MCF 10A (cell line): ENCODE measurements at regions not wholly inside any gene's neighbourhood (a gene's known extent, or its start where the extent isn't known, plus 50 kb on each side); places are given as distances from the start of the nearest gene placed in this dataset.
A peak's percentile ranks its signal among the peaks of the same experiment; 100 is the strongest.

ENCODE experiments used
- BruUV-seq: library from RNA; stranded (reverse); fragments of 400-500 nt; replicated peaks from 2 replicates; lab custom pipeline; 2021; lab: Mats Ljungman, UMichigan
- CTCF ChIA-PET: fragments of 300-600 bp; sonication (Branson Sonifier 250); formaldehyde crosslinking; extraction: SDS; loops from one replicate; lab custom pipeline; 2021; ENCODE audit warnings: antibody characterized with exemption, inconsistent platforms; lab: Yijun Ruan, JAX
- POLR2A ChIA-PET: fragments of 300-600, 350-650 bp; sonication (Branson Sonifier 250); formaldehyde crosslinking; extraction: SDS; loops from one replicate; lab custom pipeline; 2020; ENCODE audit warnings: antibody characterized with exemption, inconsistent platforms; lab: Yijun Ruan, JAX
- DNase-seq: peaks from one replicate; pipeline ENCODE4 v3.0.0-alpha.2; 2018; ENCODE audit not compliant: unreplicated experiment
- H3K27ac Mint-ChIP-seq: one replicate; pipeline ENCODE4 v1.8.0; 2022; ENCODE audit warnings: mild to moderate bottlenecking, low read depth, mixed read lengths; ENCODE audit not compliant: unreplicated experiment
- H3K27me3 Mint-ChIP-seq: one replicate; pipeline ENCODE4 v1.8.0; 2022; ENCODE audit warnings: mixed read lengths; ENCODE audit not compliant: insufficient read depth, unreplicated experiment
- H3K36me3 Mint-ChIP-seq: one replicate; pipeline ENCODE4 v1.8.0; 2022; ENCODE audit warnings: mild to moderate bottlenecking, moderate library complexity, mixed read lengths; ENCODE audit not compliant: insufficient read depth, unreplicated experiment
- H3K4me1 Mint-ChIP-seq: one replicate; pipeline ENCODE4 v1.8.0; 2022; ENCODE audit warnings: mixed read lengths; ENCODE audit not compliant: insufficient read depth, unreplicated experiment
- H3K4me3 Mint-ChIP-seq: one replicate; pipeline ENCODE4 v1.8.0; 2022; ENCODE audit warnings: mild to moderate bottlenecking, moderate library complexity, mixed read lengths; ENCODE audit not compliant: unreplicated experiment
- H3K9me3 Mint-ChIP-seq: one replicate; pipeline ENCODE4 v1.8.0; 2022; ENCODE audit warnings: mixed read lengths; ENCODE audit not compliant: unreplicated experiment
- intact Hi-C: fragments of 100-400 bp; cut with micrococcal nuclease; formaldehyde crosslinking; loops from 2 replicates; pipeline ENCODE4 v1.14.1; 2022
- TF ChIP-seq, protein P1 (sequence below): fragments of 200-600 bp; IDR thresholded peaks from one replicate; pipeline ENCODE4 v1.8.0; 2022; ENCODE audit warnings: antibody characterized with exemption, mild to moderate bottlenecking; ENCODE audit not compliant: unreplicated experiment

DNA sequence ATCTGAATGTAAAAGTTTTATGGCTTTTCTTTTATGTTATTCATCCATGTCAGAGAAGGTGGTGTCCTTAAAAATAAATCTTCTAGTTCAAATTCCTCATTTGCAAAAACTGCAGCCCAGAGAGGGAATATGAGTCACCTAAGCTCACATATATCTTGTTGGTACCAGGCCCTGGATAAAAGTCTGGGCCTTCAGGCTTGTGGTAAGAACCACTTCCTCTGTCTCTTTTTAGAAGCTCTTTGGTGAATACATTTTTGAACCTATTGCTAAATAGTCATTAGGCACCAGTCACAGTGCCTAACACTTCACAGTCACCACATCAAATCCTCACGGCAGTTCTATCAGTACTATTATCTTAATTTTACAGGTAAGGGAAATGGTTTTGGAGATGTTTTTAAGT lies 199.2 kb downstream of the KCNS3 start:
- intact Hi-C loops = no loop called here
- POLR2A ChIA-PET = no interaction called here
- BruUV-seq = no TSS peak
- Mint-ChIP-seq H3K9me3 (no peaks in the 10 kb centered on the region), H3K4me3 (no peak overlapping the region), H3K27ac (no peak overlapping the region), H3K4me1 (no peaks in the 10 kb centered on the region), H3K27me3 (no peaks in the 10 kb centered on the region), H3K36me3 (no peaks in the 10 kb centered on the region)
- TF ChIP-seq, protein P1, sequence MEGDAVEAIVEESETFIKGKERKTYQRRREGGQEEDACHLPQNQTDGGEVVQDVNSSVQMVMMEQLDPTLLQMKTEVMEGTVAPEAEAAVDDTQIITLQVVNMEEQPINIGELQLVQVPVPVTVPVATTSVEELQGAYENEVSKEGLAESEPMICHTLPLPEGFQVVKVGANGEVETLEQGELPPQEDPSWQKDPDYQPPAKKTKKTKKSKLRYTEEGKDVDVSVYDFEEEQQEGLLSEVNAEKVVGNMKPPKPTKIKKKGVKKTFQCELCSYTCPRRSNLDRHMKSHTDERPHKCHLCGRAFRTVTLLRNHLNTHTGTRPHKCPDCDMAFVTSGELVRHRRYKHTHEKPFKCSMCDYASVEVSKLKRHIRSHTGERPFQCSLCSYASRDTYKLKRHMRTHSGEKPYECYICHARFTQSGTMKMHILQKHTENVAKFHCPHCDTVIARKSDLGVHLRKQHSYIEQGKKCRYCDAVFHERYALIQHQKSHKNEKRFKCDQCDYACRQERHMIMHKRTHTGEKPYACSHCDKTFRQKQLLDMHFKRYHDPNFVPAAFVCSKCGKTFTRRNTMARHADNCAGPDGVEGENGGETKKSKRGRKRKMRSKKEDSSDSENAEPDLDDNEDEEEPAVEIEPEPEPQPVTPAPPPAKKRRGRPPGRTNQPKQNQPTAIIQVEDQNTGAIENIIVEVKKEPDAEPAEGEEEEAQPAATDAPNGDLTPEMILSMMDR = no peak
- CTCF ChIA-PET = interaction anchor here (0.6 to 1.4 kb wide), 4 partner anchors 11 to 137 kb away, joined by 3 to 4 read pairs (median 3); no protein-coding TSS in a partner anchor
- DNase-seq = peak; percentile 45

DNA sequence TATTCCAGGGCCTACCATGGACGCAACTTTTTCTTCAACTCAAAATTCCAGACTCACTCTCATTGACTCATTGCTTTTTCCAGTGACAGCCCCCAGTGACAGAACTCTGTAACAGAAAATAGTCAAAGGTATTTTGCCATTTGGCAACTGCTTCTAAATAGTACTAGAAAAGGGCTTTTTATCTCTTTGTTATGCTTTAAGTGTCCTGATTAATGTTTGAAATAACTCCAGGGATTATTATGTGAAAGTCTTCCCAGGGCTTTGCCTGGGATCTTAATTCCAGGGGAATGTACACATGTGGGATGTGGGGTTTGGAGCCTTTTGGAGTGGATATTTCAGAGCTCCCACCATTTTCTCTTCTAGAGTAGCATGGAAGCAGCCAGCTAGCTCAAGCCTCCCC lies 198.8 kb downstream of the KCNS3 start:
- intact Hi-C loops = no loop called here
- ChIA-PET CTCF (interaction anchor here (0.6 to 1.4 kb wide), 2 partner anchors 17 to 136 kb away, joined by 3 to 4 read pairs; no protein-coding TSS in a partner anchor), POLR2A (no interaction called here)
- H3K9me3 Mint-ChIP-seq = no peaks in the 10 kb centered on the region
- DNase-seq = no peak
- TF ChIP-seq, protein P1 = no peak
- BruUV-seq = no TSS peak
- no peak overlapping the region for H3K27ac Mint-ChIP-seq
- H3K36me3 Mint-ChIP-seq = no peaks in the 10 kb centered on the region
- no peaks in the 10 kb centered on the region for H3K27me3 Mint-ChIP-seq
- no peaks in the 10 kb centered on the region for H3K4me1 Mint-ChIP-seq
- H3K4me3 Mint-ChIP-seq = no peak overlapping the region

DNA sequence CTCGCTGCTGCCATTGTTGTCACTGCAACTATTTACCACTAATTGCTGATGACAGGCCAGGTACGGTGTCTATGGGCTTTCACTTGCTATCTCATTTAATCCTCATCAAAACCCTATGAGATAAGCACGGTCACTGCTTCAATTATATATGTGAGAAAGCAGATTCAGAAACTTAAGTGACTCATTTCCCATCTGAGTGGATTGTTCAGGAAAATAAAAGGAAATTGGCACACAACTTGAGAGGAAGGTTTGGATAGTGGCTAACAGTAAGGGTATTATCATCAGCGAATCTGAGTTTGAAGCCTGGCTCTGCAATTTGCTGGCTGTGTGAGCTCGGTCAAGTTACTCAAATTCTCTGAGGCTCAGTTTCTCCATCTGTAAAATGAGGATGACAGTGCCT lies 196.0 kb downstream of the KCNS3 start:
- BruUV-seq = no TSS peak

DNA sequence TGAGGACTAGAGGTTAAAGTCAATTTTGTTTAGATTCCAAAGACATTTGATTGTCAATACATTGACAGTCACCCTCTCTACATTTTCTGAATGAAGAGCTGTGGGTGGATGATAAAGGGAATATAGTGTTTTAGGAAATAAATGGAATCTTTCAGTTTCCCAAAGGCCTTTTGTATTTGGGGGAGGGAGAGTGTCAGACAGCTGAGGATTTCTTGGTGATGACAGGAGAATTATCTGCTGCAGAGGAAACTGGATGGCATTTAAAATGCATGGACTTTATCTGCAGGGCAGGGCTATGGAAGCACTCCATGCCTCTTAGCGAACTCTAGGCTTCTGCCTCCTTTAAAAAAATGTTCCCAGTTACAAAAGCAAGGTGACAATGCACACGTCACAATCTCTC lies 195.1 kb downstream of the KCNS3 start:
- ChIA-PET CTCF (no interaction called here), POLR2A (no interaction called here)
- BruUV-seq = no TSS peak
- no peak overlapping the region for H3K27ac Mint-ChIP-seq
- peaks cover 8% of the 10 kb centered on the region for H3K27me3 Mint-ChIP-seq
- no peaks in the 10 kb centered on the region for H3K36me3 Mint-ChIP-seq
- no peak for DNase-seq
- H3K9me3 Mint-ChIP-seq = no peaks in the 10 kb centered on the region
- no peak overlapping the region for H3K4me3 Mint-ChIP-seq
- H3K4me1 Mint-ChIP-seq = no peaks in the 10 kb centered on the region
- TF ChIP-seq, protein P1 = no peak
- intact Hi-C loops = no loop called here

More for the DNA sequence above, 196.0 kb downstream of the KCNS3 start:
- Mint-ChIP-seq H3K36me3 (no peaks in the 10 kb centered on the region), H3K4me3 (no peak overlapping the region), H3K9me3 (no peaks in the 10 kb centered on the region), H3K27me3 (peaks cover 8% of the 10 kb centered on the region), H3K27ac (no peak overlapping the region), H3K4me1 (no peaks in the 10 kb centered on the region)
- TF ChIP-seq, protein P1 = no peak
- POLR2A ChIA-PET = no interaction called here
- no peak for DNase-seq
- intact Hi-C loops = no loop called here
- CTCF ChIA-PET = no interaction called here
